Upper lobe of left lung (tissue), 6 donors: ENCODE measurements at regions not wholly inside any gene's neighbourhood (a gene's known extent, or its start where the extent isn't known, plus 50 kb on each side); places are given as distances from the start of the nearest gene placed in this dataset.
A peak's percentile ranks its signal among the peaks of the same experiment; 100 is the strongest.
"Not testable (repeated sequence)": the region's sequence is repeated elsewhere in the genome, so short reads cannot be mapped to it uniquely, and the experiment has no call there.

Experiments
- ATAC-seq, 2 donors: fragments of 200-7000 bp; cut with Tn5 transposase; one replicate each; pipeline ENCODE4 v1.9.1; 2022; ENCODE audit warnings: mild to moderate bottlenecking in 2 of 2, moderate library complexity in 2 of 2; ENCODE audit not compliant: low FRiP score in 2 of 2
- DNase-seq, 2 donors: peaks; one replicate each; pipeline ENCODE4 v3.0.0-alpha.2; 2019 to 2020
- H3K27ac ChIP-seq, 4 donors: fragments of 200-600 bp; sonication (generic); one replicate each; pipeline ENCODE4 v1.5.1; 2016 to 2019
- H3K27me3 ChIP-seq, 4 donors: fragments of 200-600 bp; sonication (generic); one replicate each; pipeline ENCODE4 v1.5.1; 2017 to 2019
- H3K36me3 ChIP-seq, 4 donors: fragments of 200-600 bp; sonication (generic); one replicate each; pipeline ENCODE4 v1.5.1; 2016 to 2019
- H3K4me1 ChIP-seq, 4 donors: fragments of 200-600 bp; sonication (generic); one replicate each; pipeline ENCODE4 v1.5.1; 2018 to 2019
- H3K4me3 ChIP-seq, 4 donors: fragments of 200-600 bp; sonication (generic); one replicate each; pipeline ENCODE4 v1.5.1; 2017 to 2019; ENCODE audit warnings: mild to moderate bottlenecking in 2 of 4, moderate library complexity in 1 of 4
- H3K9me3 ChIP-seq, 4 donors: fragments of 200-600 bp; sonication (generic); one replicate each; pipeline ENCODE4 v1.5.1; 2018 to 2019
- WGBS, 2 donors: methylation state at CpG; one replicate each; pipeline ENCODE4 v1.1.5; 2017 to 2018; 5-methylcytosine and 5-hydroxymethylcytosine counted together
- donor health status: DM: no; HTN: no; CAD: no; lungs with moderate emphysema.
- donor health status: DM: no; HTN: yes; CAD: no; lungs with severe emphysema.

GRCh38 chr16:18263046-18263445 is 73.5 kb downstream of the NPIPA8 start:
- WGBS, 2 donors = no CpG with 5 or more reads among the region's 5 CpGs
- H3K4me1 ChIP-seq, H3K27me3 ChIP-seq, H3K27ac ChIP-seq, ATAC-seq, DNase-seq, H3K4me3 ChIP-seq, H3K9me3 ChIP-seq, H3K36me3 ChIP-seq: not testable (repeated sequence)

GRCh38 chr16:18261848-18262247 is 74.7 kb downstream of the NPIPA8 start:
- H3K4me3 ChIP-seq, H3K27ac ChIP-seq, DNase-seq, H3K9me3 ChIP-seq, H3K4me1 ChIP-seq, H3K36me3 ChIP-seq, H3K27me3 ChIP-seq, ATAC-seq: not testable (repeated sequence)
- WGBS, 2 donors = 63 to 69% methylated on average over 2 of the region's 2 CpGs

DNA sequence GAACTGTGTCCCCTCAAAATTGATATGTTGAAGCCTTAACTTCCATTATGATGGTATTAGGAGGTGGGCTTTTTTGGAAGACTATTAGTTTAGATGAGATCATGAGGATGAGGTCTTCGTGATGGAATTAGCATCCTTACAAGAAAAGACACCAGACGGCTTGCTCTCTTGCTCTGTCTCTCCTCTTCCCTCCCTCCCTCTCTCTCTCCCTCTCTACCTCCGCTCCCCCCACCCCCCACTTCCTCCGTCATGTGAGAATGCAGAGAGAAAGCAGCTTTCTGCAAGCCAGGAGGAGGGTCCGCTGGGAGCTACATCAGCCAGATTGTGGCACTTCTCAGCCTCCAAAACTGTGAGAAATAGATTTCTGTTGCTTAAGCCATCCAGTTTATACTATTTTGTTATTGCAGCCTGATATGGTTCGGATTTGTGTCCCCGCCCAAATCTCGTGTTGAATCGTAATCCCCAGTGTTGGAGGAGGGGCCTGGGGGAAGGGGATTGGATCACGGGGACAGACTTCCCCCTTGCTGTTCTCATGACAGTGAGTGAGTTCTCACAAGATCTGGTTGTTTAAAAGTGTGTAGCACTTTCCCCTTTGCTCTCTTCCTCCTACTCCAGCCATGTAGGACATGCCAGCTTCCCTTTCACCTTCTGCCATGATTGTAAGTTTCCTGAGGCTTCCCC is 76.9 kb downstream of the NPIPA8 start:
- H3K9me3 ChIP-seq = not testable (repeated sequence)
- ATAC-seq = peak in 1 of 2 donors; percentile 61

DNA sequence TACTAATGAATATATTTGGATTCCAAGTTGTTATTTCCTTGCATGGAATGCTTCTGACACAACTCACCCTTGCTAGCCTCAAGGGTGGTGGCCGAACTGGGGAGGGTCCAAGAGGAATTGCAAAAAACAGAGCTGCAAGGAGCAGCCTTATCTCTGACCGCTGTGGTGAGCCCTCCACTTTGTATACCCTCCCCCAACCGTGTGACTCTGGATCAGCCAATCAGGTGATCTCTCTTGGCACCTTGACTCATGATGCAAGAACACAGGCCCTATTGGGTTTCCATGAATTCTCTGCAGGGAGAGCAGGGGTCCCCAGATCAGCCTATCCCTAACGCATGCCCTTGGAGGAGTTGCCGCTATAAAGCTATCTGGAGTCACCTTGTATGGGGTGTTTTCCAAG is 83.6 kb downstream of the NPIPA8 start:
- H3K36me3 ChIP-seq, ATAC-seq, H3K4me3 ChIP-seq, H3K9me3 ChIP-seq, H3K27ac ChIP-seq, H3K4me1 ChIP-seq, DNase-seq, H3K27me3 ChIP-seq: not testable (repeated sequence)
- WGBS, 2 donors = no CpG with 5 or more reads among the region's 5 CpGs

More for the DNA sequence above, 76.9 kb downstream of the NPIPA8 start:
- H3K27me3 ChIP-seq, DNase-seq, H3K4me3 ChIP-seq, H3K27ac ChIP-seq, H3K36me3 ChIP-seq, H3K4me1 ChIP-seq: not testable (repeated sequence)
- WGBS, 2 donors = 8% methylated on average over 5 of the region's 10 CpGs; no CpG with 5 or more reads in 1 of the 2 donors

GRCh38 chr16:18230505-18230904 is 106.0 kb downstream of the NPIPA8 start:
- not testable (repeated sequence) for ATAC-seq, H3K4me1 ChIP-seq, H3K4me3 ChIP-seq, H3K27ac ChIP-seq, H3K27me3 ChIP-seq, H3K9me3 ChIP-seq, H3K36me3 ChIP-seq, DNase-seq
- WGBS, 2 donors = 32 to 49% methylated on average over 4 to 11 of the region's 13 CpGs

GRCh38 chr16:18222054-18223009 is 114.2 kb downstream of the NPIPA8 start:
- 42 to 70% methylated on average over 6 to 14 of the region's 24 CpGs for WGBS, 2 donors

GRCh38 chr16:18217741-18218140 is 118.8 kb downstream of the NPIPA8 start:
- DNase-seq, H3K27ac ChIP-seq, H3K9me3 ChIP-seq, H3K4me1 ChIP-seq, H3K27me3 ChIP-seq, H3K36me3 ChIP-seq, ATAC-seq, H3K4me3 ChIP-seq: not testable (repeated sequence)
- no CpG with 5 or more reads among the region's 9 CpGs for WGBS, 2 donors

More at GRCh38 chr16:18222054-18223009, 114.2 kb downstream of the NPIPA8 start:
- not testable (repeated sequence) for H3K4me3 ChIP-seq, H3K4me1 ChIP-seq, DNase-seq, H3K36me3 ChIP-seq, H3K27ac ChIP-seq, ATAC-seq, H3K9me3 ChIP-seq, H3K27me3 ChIP-seq

DNA sequence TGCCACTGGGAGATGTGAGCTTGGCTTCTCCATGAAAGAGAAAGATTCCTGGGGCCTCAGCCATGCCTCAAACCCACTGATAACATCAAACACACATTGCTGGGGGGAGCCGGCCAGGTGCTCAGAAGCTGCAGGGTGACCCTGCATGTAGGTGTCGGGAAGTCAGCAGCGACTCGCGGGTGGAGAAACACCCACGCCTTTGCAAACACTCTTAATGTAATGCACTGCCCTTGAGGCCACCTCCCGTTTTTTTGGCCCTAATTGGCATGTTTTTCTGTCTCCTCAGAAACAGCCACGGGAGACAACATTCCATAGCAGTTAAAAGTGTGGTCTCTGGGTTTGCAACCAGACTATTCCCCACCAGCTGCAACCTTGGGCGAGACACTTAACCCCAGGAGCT is 119.7 kb downstream of the NPIPA8 start:
- not testable (repeated sequence) for H3K9me3 ChIP-seq, H3K4me3 ChIP-seq, H3K4me1 ChIP-seq, H3K27me3 ChIP-seq, H3K27ac ChIP-seq, H3K36me3 ChIP-seq, DNase-seq
- ATAC-seq = peak in 1 of 2 donors; percentile 79
- WGBS, 2 donors = 18 to 27% methylated on average over 6 to 8 of the region's 9 CpGs

DNA sequence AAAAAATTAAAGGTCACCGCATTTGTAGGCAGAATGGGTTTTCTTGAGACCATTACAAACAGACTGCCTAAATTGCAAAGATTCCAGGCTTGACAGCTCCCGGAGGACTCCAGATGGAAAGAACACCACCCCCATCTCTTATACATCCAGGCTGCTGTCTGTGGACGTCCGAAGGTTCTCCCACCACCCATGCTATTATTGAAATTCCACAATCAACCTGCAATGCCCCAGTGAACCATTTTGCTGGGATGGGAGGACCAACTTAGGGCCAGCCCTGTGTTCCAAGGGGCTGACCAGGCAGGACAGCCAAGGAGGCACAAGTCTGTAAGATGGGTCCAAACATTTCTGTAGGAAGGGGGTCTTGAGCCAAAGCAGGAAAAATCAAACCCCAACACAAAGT is 122.7 kb downstream of the NPIPA8 start:
- H3K27ac ChIP-seq, DNase-seq: not testable (repeated sequence)
- WGBS, 2 donors = 61 to 71% methylated on average over 4 of the region's 4 CpGs

DNA sequence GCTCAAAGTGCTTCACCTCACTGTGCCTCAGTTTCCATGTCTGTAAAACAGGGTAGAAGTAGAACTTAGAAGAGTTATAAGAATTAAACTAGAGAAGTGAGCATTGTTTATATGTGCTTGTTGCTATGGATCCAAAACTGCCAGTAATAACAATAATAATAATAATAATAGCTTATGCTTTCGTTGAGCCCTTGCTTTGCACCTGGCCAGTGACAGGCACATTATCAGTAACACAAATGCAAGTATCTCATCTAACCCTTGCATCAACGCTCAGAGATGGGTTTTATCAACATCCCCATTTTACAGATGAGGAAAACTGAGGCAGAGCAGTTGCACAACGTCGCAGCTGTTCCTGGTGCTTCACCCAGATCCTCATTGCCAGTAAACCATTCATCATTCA is 125.0 kb downstream of the NPIPA8 start:
- H3K27ac ChIP-seq, H3K27me3 ChIP-seq, DNase-seq, H3K4me1 ChIP-seq, H3K4me3 ChIP-seq, H3K9me3 ChIP-seq, ATAC-seq, H3K36me3 ChIP-seq: not testable (repeated sequence)
- 84 to 91% methylated on average over 4 of the region's 4 CpGs for WGBS, 2 donors

More for the DNA sequence above, 122.7 kb downstream of the NPIPA8 start:
- not testable (repeated sequence) for ATAC-seq, H3K36me3 ChIP-seq, H3K4me1 ChIP-seq, H3K4me3 ChIP-seq, H3K27me3 ChIP-seq, H3K9me3 ChIP-seq

DNA sequence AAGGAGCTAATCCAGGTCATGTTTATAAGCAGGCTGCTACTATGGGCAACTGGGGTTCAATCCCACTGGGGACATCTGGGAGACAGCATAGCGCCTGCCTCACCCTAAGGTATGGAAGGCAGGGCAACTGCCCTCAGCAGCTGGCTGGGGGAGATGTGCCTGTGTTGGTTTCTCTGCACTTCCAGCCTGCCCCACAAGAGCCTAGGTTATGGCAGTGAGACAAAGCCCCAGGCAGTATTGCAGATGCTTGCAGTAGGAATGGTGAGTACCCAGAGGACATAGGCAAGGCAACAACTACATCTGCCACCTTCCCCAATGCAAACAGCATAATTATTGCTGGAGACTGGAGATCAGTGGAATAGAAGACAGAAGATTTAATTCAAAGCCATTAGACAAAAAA is 131.8 kb downstream of the NPIPA8 start:
- H3K4me3 ChIP-seq, H3K4me1 ChIP-seq, H3K27ac ChIP-seq, H3K27me3 ChIP-seq, H3K9me3 ChIP-seq, H3K36me3 ChIP-seq, DNase-seq: not testable (repeated sequence)
- ATAC-seq = peak; percentile 6 to 50
- no CpG with 5 or more reads among the region's 1 CpG for WGBS, 2 donors

GRCh38 chr16:18204309-18204708 is 132.2 kb downstream of the NPIPA8 start:
- H3K27me3 ChIP-seq, H3K4me3 ChIP-seq, DNase-seq, H3K36me3 ChIP-seq, H3K4me1 ChIP-seq, ATAC-seq, H3K27ac ChIP-seq, H3K9me3 ChIP-seq: not testable (repeated sequence)
- WGBS, 2 donors = 77% methylated on average over 3 of the region's 3 CpGs; no CpG with 5 or more reads in 1 of the 2 donors

- not testable (repeated sequence) for H3K36me3 ChIP-seq, ATAC-seq, H3K9me3 ChIP-seq, H3K4me1 ChIP-seq, H3K27ac ChIP-seq, H3K4me3 ChIP-seq, H3K27me3 ChIP-seq, DNase-seq
- 86 to 95% methylated on average over 2 to 3 of the region's 3 CpGs for WGBS, 2 donors
Observed at GRCh38 chr16:18201511-18201910, 135.0 kb downstream of the NPIPA8 start.
